ENCODE measurements at regions not wholly inside any gene's neighbourhood (a gene's known extent, or its start where the extent isn't known, plus 50 kb on each side); places are given as distances from the start of the nearest gene placed in this dataset.

DNA sequence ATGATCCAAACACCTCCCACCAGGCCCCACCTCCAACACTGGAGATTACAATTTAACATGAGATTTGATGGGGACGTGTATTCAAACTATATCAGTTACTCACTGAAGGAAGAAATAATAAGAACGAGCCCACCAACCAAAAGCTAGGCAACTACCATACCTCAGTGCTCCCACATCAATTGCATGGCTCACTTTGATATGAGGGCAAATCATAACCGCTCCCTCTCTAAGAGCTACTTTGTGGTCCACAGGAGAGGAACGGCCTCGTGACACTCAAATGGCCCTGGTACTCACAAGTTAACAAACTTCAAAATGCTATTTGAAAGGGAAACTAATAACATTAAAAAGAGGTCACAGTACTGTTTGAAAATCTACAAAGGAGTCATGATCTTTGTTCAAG, 170.7 kb upstream of the SLC7A11 start:
- TF ChIP-seq, protein P1, sequence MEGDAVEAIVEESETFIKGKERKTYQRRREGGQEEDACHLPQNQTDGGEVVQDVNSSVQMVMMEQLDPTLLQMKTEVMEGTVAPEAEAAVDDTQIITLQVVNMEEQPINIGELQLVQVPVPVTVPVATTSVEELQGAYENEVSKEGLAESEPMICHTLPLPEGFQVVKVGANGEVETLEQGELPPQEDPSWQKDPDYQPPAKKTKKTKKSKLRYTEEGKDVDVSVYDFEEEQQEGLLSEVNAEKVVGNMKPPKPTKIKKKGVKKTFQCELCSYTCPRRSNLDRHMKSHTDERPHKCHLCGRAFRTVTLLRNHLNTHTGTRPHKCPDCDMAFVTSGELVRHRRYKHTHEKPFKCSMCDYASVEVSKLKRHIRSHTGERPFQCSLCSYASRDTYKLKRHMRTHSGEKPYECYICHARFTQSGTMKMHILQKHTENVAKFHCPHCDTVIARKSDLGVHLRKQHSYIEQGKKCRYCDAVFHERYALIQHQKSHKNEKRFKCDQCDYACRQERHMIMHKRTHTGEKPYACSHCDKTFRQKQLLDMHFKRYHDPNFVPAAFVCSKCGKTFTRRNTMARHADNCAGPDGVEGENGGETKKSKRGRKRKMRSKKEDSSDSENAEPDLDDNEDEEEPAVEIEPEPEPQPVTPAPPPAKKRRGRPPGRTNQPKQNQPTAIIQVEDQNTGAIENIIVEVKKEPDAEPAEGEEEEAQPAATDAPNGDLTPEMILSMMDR (IDR thresholded peaks at IDR 0.05), result no peak
- TF ChIP-seq POLR2A (IDR thresholded peaks at IDR 0.05; ENCODE audit: low read depth) (no peak), POLR2AphosphoS5 (IDR thresholded peaks at IDR 0.05) (no peak)

Data from esophagus muscularis mucosa (tissue), 3 donors.